IMR-90 (cell line): ENCODE measurements at regions not wholly inside any gene's neighbourhood (a gene's known extent, or its start where the extent isn't known, plus 50 kb on each side); places are given as distances from the start of the nearest gene placed in this dataset.

Source experiments
- ATAC-seq: fragments of 200-7000 bp; cut with Tn5 transposase; 2 replicates; pipeline ENCODE4 v1.9.1; 2020; ENCODE audit warnings: low read depth, mild to moderate bottlenecking, moderate library complexity
- BruUV-seq: library from RNA; stranded (reverse); fragments of 400-500 nt; replicated peaks from 2 replicates; lab custom pipeline; 2021; lab: Mats Ljungman, UMichigan
- CTCF ChIA-PET: fragments of 300-600 bp; formaldehyde crosslinking; extraction: SDS; loops from one replicate; lab custom pipeline; 2021; ENCODE audit warnings: antibody characterized with exemption; lab: Yijun Ruan, JAX
- POLR2A ChIA-PET: fragments of 300-600 bp; sonication (Branson Sonifier 250); formaldehyde crosslinking; loops from one replicate; lab custom pipeline; 2022; ENCODE audit warnings: antibody characterized with exemption; ENCODE audit not compliant: unreplicated experiment; lab: Charles Lee
- DNase-seq: peaks from one replicate; pipeline ENCODE4 v3.0.0; 2013
- H2AFZ ChIP-seq: replicated peaks from 2 replicates; pipeline ENCODE3; 2013; ENCODE audit warnings: low read length, mild to moderate bottlenecking; ENCODE audit not compliant: poor library complexity
- H2AK5ac ChIP-seq: 2 replicates; pipeline ENCODE4 v1.6.1; 2013; ENCODE audit warnings: low read depth, low read length, inconsistent platforms
- H2AK9ac ChIP-seq: replicated peaks from 2 replicates; pipeline ENCODE3; 2013; ENCODE audit warnings: mild to moderate bottlenecking, low read depth, low read length, moderate library complexity; ENCODE audit not compliant: poor library complexity
- H2BK120ac ChIP-seq: 2 replicates; pipeline ENCODE4 v1.6.1; 2013; ENCODE audit warnings: low read depth, low read length, inconsistent platforms
- H2BK15ac ChIP-seq: 3 replicates; pipeline ENCODE4 v1.6.1; 2013; ENCODE audit warnings: low read depth, low read length, inconsistent platforms
- H2BK20ac ChIP-seq: 2 replicates; pipeline ENCODE4 v1.6.1; 2013; ENCODE audit warnings: low read depth, mild to moderate bottlenecking, inconsistent platforms, low read length, moderate library complexity
- H2BK5ac ChIP-seq: 2 replicates; pipeline ENCODE4 v1.6.1; 2013; ENCODE audit warnings: mild to moderate bottlenecking, low read depth, low read length, inconsistent platforms; ENCODE audit not compliant: poor library complexity, severe bottlenecking
- H3K14ac ChIP-seq: replicated peaks from 2 replicates; pipeline ENCODE4 v1.6.1; 2013; ENCODE audit warnings: low read depth, low read length, inconsistent platforms
- H3K18ac ChIP-seq: 2 replicates; pipeline ENCODE4 v1.6.1; 2013; ENCODE audit warnings: low read depth, low read length, control low read depth
- H3K23ac ChIP-seq: 2 replicates; pipeline ENCODE4 v1.6.1; 2013; ENCODE audit warnings: low read depth, low read length, inconsistent platforms
- H3K27ac ChIP-seq: 2 replicates; pipeline ENCODE4 v1.5.1; 2013; ENCODE audit warnings: mild to moderate bottlenecking, control low read depth, low read length; ENCODE audit not compliant: insufficient read depth
- H3K27me3 ChIP-seq: 2 replicates; pipeline ENCODE4 v1.6.1; 2013; ENCODE audit warnings: low read length; ENCODE audit not compliant: control insufficient read depth, insufficient read depth
- H3K36me3 ChIP-seq: 2 replicates; pipeline ENCODE4 v1.6.1; 2013; ENCODE audit warnings: low read length, mixed read lengths; ENCODE audit not compliant: control insufficient read depth, insufficient read depth
- H3K4ac ChIP-seq: 2 replicates; pipeline ENCODE4 v1.6.1; 2013; ENCODE audit warnings: low read depth, low read length, inconsistent platforms
- H3K4me1 ChIP-seq: 2 replicates; pipeline ENCODE4 v1.6.1; 2013; ENCODE audit warnings: low read length, mixed read lengths; ENCODE audit not compliant: control insufficient read depth, insufficient read depth
- H3K4me2 ChIP-seq: 2 replicates; pipeline ENCODE4 v1.6.1; 2013; ENCODE audit warnings: low read depth, mild to moderate bottlenecking, control low read depth, low read length, moderate library complexity
- H3K4me3 ChIP-seq: 2 replicates; pipeline ENCODE4 v1.5.1; 2013; ENCODE audit warnings: low read depth, mild to moderate bottlenecking, control low read depth, low read length, moderate library complexity; ENCODE audit not compliant: insufficient read depth
- H3K56ac ChIP-seq: 2 replicates; pipeline ENCODE4 v1.6.1; 2013; ENCODE audit warnings: low read length, inconsistent platforms; ENCODE audit not compliant: insufficient read depth; ENCODE audit errors: extremely low read depth
- H3K79me1 ChIP-seq, 2 experiments: 2 replicates each; pipeline ENCODE4 v1.6.1; 2013; ENCODE audit warnings: low read length in 2 of 2, inconsistent platforms in 1 of 2, low read depth in 1 of 2
- H3K9ac ChIP-seq: 2 replicates; pipeline ENCODE4 v1.6.1; 2013; ENCODE audit warnings: low read depth, low read length, control low read depth
- H3K9me1 ChIP-seq: 2 replicates; pipeline ENCODE4 v1.6.1; 2013; ENCODE audit warnings: low read length, inconsistent platforms; ENCODE audit not compliant: insufficient read depth
- H3K9me3 ChIP-seq: 2 replicates; pipeline ENCODE4 v1.6.1; 2013; ENCODE audit warnings: low read length; ENCODE audit not compliant: control insufficient read depth, insufficient read depth
- H4K20me1 ChIP-seq: 2 replicates; pipeline ENCODE4 v1.6.1; 2013; ENCODE audit warnings: low read length, inconsistent platforms; ENCODE audit not compliant: insufficient read depth
- H4K5ac ChIP-seq: 2 replicates; pipeline ENCODE4 v1.6.1; 2013; ENCODE audit warnings: mild to moderate bottlenecking, low read depth, low read length, control low read depth
- H4K8ac ChIP-seq, 2 experiments: 2 replicates each; pipeline ENCODE4 v1.6.1; 2013; ENCODE audit warnings: low read depth in 2 of 2, low read length in 2 of 2, control low read depth in 1 of 2, inconsistent platforms in 1 of 2
- H4K91ac ChIP-seq: 2 replicates; pipeline ENCODE4 v1.6.1; 2013; ENCODE audit warnings: low read depth, low read length, inconsistent platforms; ENCODE audit not compliant: insufficient read depth
- CEBPB ChIP-seq: IDR thresholded peaks from 2 replicates; pipeline ENCODE4 v1.6.1; 2012; ENCODE audit warnings: low read depth, low read length, improper control_type of control experiment
- MAZ ChIP-seq: IDR thresholded peaks from 2 replicates; pipeline ENCODE4 v1.6.1; 2012; ENCODE audit warnings: low read depth, mild to moderate bottlenecking, low read length, improper control_type of control experiment, moderate library complexity, borderline replicate concordance
- NFE2L2 ChIP-seq: fragments of 150-350 bp; IDR thresholded peaks from 2 replicates; pipeline ENCODE4 v1.6.1; 2016; ENCODE audit warnings: low read depth, mild to moderate bottlenecking, low read length
- RCOR1 ChIP-seq: IDR thresholded peaks from 2 replicates; pipeline ENCODE4 v1.6.1; 2012; ENCODE audit warnings: mild to moderate bottlenecking, low read length, improper control_type of control experiment; ENCODE audit not compliant: insufficient replicate concordance
- WGBS, 2 experiments: methylation state at CpG; one replicate each; pipeline versions ENCODE4 v1.1.5 to v1.1.7; 2013; ENCODE audit warnings: missing lambda C conversion rate in 2 of 2; ENCODE audit not compliant: insufficient read length in 1 of 2; ENCODE audit errors: extremely low coverage in 2 of 2; 5-methylcytosine and 5-hydroxymethylcytosine counted together
- dilution Hi-C: fragments of 300-500 bp; cut with HindIII; formaldehyde crosslinking; loops from one replicate; pipeline ENCODE4 v1.14.3; 2018; ENCODE audit warnings: low sequenced_read_pairs; ENCODE audit not compliant: unreplicated experiment
- in situ Hi-C: fragments of 300-500 bp; cut with MboI; formaldehyde crosslinking; loops from 3 replicates; pipeline ENCODE4 v1.14.3; 2019; ENCODE audit warnings: low sequenced_read_pairs, inconsistent platforms, mixed read lengths
- intact Hi-C: fragments of 100-400 bp; cut with micrococcal nuclease; formaldehyde crosslinking; loops from 2 replicates; pipeline ENCODE4 v1.10.0; 2022

DNA sequence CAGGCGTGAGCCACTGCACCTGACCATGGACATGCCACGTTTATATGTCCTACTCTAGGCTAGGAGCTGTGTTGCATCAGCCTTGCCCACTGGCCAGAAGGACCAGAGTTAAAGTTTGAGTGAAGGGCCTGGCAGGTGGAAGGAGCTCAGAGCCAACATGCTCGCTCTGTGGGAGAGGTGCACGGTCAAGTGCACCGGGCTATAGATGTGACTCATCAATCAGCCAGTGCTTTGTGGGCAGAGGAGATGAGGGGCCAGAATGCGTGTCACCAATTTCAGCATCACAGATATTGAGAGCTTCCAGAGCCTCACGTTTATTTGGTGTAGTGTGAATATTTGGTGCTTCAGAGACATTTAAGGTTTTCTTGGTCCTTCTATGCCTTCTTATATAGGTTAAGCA is 137.3 kb upstream of the KBTBD8 start:
- Histone ChIP-seq H3K27me3 (peaks cover 5% of the 10 kb centered on the region), H3K9me3 (no peaks in the 10 kb centered on the region), H3K4me3 (no peak overlapping the region), H3K18ac (no peak overlapping the region), H3K79me1 (no peaks in the 10 kb centered on the region), H4K5ac (no peak overlapping the region), H3K23ac (no peak overlapping the region), H3K9me1 (no peaks in the 10 kb centered on the region), H2BK20ac (no peak overlapping the region), H3K4ac (no peak overlapping the region), H3K27ac (no peak overlapping the region), H2BK120ac (no peak overlapping the region), H3K56ac (no peak overlapping the region), H4K8ac (no peak overlapping the region), H3K4me1 (no peaks in the 10 kb centered on the region), H4K91ac (no peak overlapping the region), H2AK5ac (no peak overlapping the region), H3K14ac (no peak overlapping the region), H3K9ac (no peak overlapping the region), H2BK15ac (no peak overlapping the region), H3K4me2 (no peak overlapping the region), H2AK9ac (no peak overlapping the region), H4K20me1 (no peaks in the 10 kb centered on the region), H3K36me3 (no peaks in the 10 kb centered on the region), H2AFZ (no peak overlapping the region), H2BK5ac (no peak overlapping the region)
- intact Hi-C loops = no loop called here
- DNase-seq (no peak), ATAC-seq (no peak)
- ChIA-PET POLR2A (no interaction called here), CTCF (no interaction called here)
- dilution Hi-C loops = no loop called here
- no peak for TF ChIP-seq NFE2L2
- no peak for TF ChIP-seq RCOR1
- TF ChIP-seq MAZ = no peak
- TF ChIP-seq CEBPB = no peak
- WGBS, 2 experiments = 29% methylated on average over 1 of the region's 7 CpGs; no CpG with 5 or more reads in 1 of the 2 experiments
- BruUV-seq = no TSS peak
- in situ Hi-C loops = no loop called here
